ENCODE measurements at regions not wholly inside any gene's neighbourhood (a gene's known extent, or its start where the extent isn't known, plus 50 kb on each side); places are given as distances from the start of the nearest gene placed in this dataset.

- TF ChIP-seq ZBTB33 (IDR thresholded peaks at IDR 0.05; ENCODE audit: extremely low read depth, insufficient replicate concordance, low read length) (no peak), CEBPB (IDR thresholded peaks at IDR 0.05; ENCODE audit: low read depth) (no peak), SP1 (IDR thresholded peaks at IDR 0.05; ENCODE audit: low read depth) (no peak), EGR1 (IDR thresholded peaks at IDR 0.05; ENCODE audit: low read depth) (no peak), SIN3A (IDR thresholded peaks at IDR 0.05; ENCODE audit: low read depth) (no peak)
Measured at GRCh38 chr1:218896202-218896601, 277.5 kb upstream of the LYPLAL1 start (continued).

GRCh38 chr1:218898921-218899320, 274.8 kb upstream of the LYPLAL1 start:
- H3K9me3 ChIP-seq (ENCODE audit: control insufficient read depth in 1 of 2, insufficient read depth in 1 of 2, low read depth in 1 of 2, low read length in 2 of 2): no peaks in the 10 kb centered on the region
- RAD21 ChIA-PET (ENCODE audit: low non-redundant PET in 1 of 2, low total read pairs in 2 of 2, uncharacterized antibody in 2 of 2, unreplicated experiment in 2 of 2): no interaction called here
- H3K27me3 ChIP-seq (ENCODE audit: insufficient read depth, low read length): no peaks in the 10 kb centered on the region
- H3K27ac ChIP-seq (ENCODE audit: low read depth, low read length): no peak overlapping the region
- no peaks in the 10 kb centered on the region for H3K9me2 ChIP-seq (ENCODE audit: insufficient read depth)
- no peak overlapping the region for H2AFZ ChIP-seq (ENCODE audit: low read depth, low read length, poor library complexity, severe bottlenecking)
- POLR2A ChIA-PET: no interaction called here
- TF ChIP-seq POLR2A (IDR thresholded peaks at IDR 0.05; ENCODE audit: borderline replicate concordance, extremely low read depth, insufficient read depth, insufficient read length) (no peak), EZH2 (IDR thresholded peaks at IDR 0.05) (no peak), EZH2phosphoT487 (IDR thresholded peaks at IDR 0.05; ENCODE audit: borderline replicate concordance) (no peak), REST (IDR thresholded peaks at IDR 0.05; ENCODE audit: low read depth) (no peak), ATF3 (IDR thresholded peaks at IDR 0.05) (no peak), SIN3A (IDR thresholded peaks at IDR 0.05; ENCODE audit: low read depth) (no peak), ZFX (IDR thresholded peaks at IDR 0.05) (no peak), RAD21 (IDR thresholded peaks at IDR 0.05; ENCODE audit: low read depth) (no peak), MAX (IDR thresholded peaks at IDR 0.05) (no peak), ZBTB33 (IDR thresholded peaks at IDR 0.05; ENCODE audit: extremely low read depth, insufficient replicate concordance, low read length) (no peak), CEBPB (IDR thresholded peaks at IDR 0.05; ENCODE audit: low read depth) (no peak), EGR1 (IDR thresholded peaks at IDR 0.05; ENCODE audit: low read depth) (no peak), FOSL1 (IDR thresholded peaks at IDR 0.05; ENCODE audit: low read depth) (no peak), SRF (IDR thresholded peaks at IDR 0.05; ENCODE audit: low read depth) (no peak), POLR2AphosphoS5 (IDR thresholded peaks at IDR 0.05; ENCODE audit: low read depth, low read length) (no peak), ZNF274 (IDR thresholded peaks at IDR 0.05; ENCODE audit: low read depth, low read length) (no peak), ELF1 (IDR thresholded peaks at IDR 0.05; ENCODE audit: borderline replicate concordance, low read depth) (no peak), JUND (IDR thresholded peaks at IDR 0.05) (no peak)
- CTCF ChIA-PET: no interaction called here
- no peak overlapping the region for H3K4me3 ChIP-seq (replicated peaks in 1 of 2; ENCODE audit: low read depth in 1 of 2, low read length in 2 of 2)
- H3K79me2 ChIP-seq (ENCODE audit: insufficient read depth, low read length): no peaks in the 10 kb centered on the region
- no peak for DNase-seq (ENCODE audit: low read depth, low spot score)
- ATAC-seq: no peak
- intact Hi-C loops (cut with micrococcal nuclease): no loop called here
- H3K4me1 ChIP-seq (ENCODE audit: control insufficient read depth in 1 of 2, insufficient read depth in 2 of 2, low read length in 2 of 2): no peaks in the 10 kb centered on the region
- no peaks in the 10 kb centered on the region for H4K20me1 ChIP-seq (ENCODE audit: insufficient read depth)
- H3K4me2 ChIP-seq (ENCODE audit: low read length): no peak overlapping the region
- no peaks in the 10 kb centered on the region for H3K36me3 ChIP-seq (ENCODE audit: control insufficient read depth in 1 of 2, insufficient read depth in 2 of 2, low read length in 2 of 2)
- no TSS peak for BruUV-seq (replicated peaks)
- no peak overlapping the region for H3K9ac ChIP-seq (ENCODE audit: low read length)
